Panc1 (cell line): ENCODE measurements at regions not wholly inside any gene's neighbourhood (a gene's known extent, or its start where the extent isn't known, plus 50 kb on each side); places are given as distances from the start of the nearest gene placed in this dataset.

Experiments
- POLR2AphosphoS5 ChIP-seq: IDR thresholded peaks from 2 replicates; pipeline ENCODE4 v1.6.1; 2012; ENCODE audit warnings: mild to moderate bottlenecking, low read depth, low read length, moderate library complexity
- TF ChIP-seq, protein P1 (sequence below), 2 experiments: IDR thresholded peaks; 2 replicates each; pipeline ENCODE4 v1.6.1; 2011 to 2012; ENCODE audit warnings: low read depth in 2 of 2, control low read depth in 1 of 2, low read length in 1 of 2, mild to moderate bottlenecking in 1 of 2, moderate library complexity in 1 of 2; ENCODE audit not compliant: insufficient read depth in 1 of 2
- TF ChIP-seq, protein P2 (sequence below): fragments of 450-650 bp; IDR thresholded peaks from 2 replicates; pipeline ENCODE4 v1.5.1; 2017; ENCODE audit warnings: mild to moderate bottlenecking

DNA sequence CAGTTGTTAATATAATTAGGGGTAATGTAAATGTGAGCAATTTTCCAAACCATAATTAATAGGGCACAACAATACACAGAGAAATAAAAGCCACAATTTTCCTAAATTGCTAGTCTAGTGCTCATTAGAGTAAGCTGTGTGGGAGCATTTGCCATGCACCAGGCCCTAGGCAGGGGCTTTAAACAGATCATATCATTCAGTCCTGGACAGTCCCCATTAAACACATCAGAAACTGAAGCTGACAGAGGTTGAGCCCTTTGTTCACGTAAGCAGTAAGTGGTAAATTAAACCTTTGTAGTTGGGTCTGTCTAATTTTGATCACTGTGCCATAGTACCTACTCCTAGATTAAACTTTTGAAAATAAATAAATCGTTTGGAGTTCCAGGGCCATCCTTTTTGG is 931.1 kb downstream of the C6orf118 start:
- TF ChIP-seq, protein P1, sequence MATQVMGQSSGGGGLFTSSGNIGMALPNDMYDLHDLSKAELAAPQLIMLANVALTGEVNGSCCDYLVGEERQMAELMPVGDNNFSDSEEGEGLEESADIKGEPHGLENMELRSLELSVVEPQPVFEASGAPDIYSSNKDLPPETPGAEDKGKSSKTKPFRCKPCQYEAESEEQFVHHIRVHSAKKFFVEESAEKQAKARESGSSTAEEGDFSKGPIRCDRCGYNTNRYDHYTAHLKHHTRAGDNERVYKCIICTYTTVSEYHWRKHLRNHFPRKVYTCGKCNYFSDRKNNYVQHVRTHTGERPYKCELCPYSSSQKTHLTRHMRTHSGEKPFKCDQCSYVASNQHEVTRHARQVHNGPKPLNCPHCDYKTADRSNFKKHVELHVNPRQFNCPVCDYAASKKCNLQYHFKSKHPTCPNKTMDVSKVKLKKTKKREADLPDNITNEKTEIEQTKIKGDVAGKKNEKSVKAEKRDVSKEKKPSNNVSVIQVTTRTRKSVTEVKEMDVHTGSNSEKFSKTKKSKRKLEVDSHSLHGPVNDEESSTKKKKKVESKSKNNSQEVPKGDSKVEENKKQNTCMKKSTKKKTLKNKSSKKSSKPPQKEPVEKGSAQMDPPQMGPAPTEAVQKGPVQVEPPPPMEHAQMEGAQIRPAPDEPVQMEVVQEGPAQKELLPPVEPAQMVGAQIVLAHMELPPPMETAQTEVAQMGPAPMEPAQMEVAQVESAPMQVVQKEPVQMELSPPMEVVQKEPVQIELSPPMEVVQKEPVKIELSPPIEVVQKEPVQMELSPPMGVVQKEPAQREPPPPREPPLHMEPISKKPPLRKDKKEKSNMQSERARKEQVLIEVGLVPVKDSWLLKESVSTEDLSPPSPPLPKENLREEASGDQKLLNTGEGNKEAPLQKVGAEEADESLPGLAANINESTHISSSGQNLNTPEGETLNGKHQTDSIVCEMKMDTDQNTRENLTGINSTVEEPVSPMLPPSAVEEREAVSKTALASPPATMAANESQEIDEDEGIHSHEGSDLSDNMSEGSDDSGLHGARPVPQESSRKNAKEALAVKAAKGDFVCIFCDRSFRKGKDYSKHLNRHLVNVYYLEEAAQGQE (IDR thresholded peaks at IDR 0.05; ENCODE audit: insufficient read depth in 1 of 2, low read depth in 2 of 2, low read length in 1 of 2): no peak
- TF ChIP-seq, protein P2, sequence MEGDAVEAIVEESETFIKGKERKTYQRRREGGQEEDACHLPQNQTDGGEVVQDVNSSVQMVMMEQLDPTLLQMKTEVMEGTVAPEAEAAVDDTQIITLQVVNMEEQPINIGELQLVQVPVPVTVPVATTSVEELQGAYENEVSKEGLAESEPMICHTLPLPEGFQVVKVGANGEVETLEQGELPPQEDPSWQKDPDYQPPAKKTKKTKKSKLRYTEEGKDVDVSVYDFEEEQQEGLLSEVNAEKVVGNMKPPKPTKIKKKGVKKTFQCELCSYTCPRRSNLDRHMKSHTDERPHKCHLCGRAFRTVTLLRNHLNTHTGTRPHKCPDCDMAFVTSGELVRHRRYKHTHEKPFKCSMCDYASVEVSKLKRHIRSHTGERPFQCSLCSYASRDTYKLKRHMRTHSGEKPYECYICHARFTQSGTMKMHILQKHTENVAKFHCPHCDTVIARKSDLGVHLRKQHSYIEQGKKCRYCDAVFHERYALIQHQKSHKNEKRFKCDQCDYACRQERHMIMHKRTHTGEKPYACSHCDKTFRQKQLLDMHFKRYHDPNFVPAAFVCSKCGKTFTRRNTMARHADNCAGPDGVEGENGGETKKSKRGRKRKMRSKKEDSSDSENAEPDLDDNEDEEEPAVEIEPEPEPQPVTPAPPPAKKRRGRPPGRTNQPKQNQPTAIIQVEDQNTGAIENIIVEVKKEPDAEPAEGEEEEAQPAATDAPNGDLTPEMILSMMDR: no peak
- TF ChIP-seq POLR2AphosphoS5: no peak
